ENCODE measurements at regions not wholly inside any gene's neighbourhood (a gene's known extent, or its start where the extent isn't known, plus 50 kb on each side); places are given as distances from the start of the nearest gene placed in this dataset.
"Not testable (repeated sequence)": the region's sequence is repeated elsewhere in the genome, so short reads cannot be mapped to it uniquely, and the experiment has no call there.

DNA sequence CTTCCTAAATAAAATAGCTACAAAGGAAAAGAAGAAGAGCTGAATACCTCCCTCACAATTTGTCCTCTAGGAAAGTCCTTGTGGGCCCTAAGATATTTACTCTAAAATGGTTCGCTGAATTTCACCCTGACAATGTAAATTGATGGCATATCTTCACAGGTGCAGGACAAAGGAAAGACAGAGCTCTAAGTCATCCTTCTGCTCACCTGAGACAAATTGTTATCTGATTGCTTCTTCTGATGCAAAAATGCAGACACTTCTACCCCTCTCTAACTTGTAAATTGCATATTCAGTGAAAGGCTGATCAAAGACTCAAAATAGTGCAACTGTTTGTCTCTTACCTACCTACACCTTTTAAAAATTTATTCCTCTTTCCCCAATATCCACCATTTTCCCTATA is 747.2 kb upstream of the PRR20A start:
- intact Hi-C loops (cut with micrococcal nuclease): no loop called here
- Mint-ChIP-seq H3K4me1 (ENCODE audit: low read depth) (no peaks in the 10 kb centered on the region), H3K27me3 (ENCODE audit: insufficient read depth) (no peaks in the 10 kb centered on the region), H3K9me3 (peaks cover 28% of the 10 kb centered on the region), H3K36me3 (ENCODE audit: low read depth) (no peaks in the 10 kb centered on the region), H3K27ac (no peak overlapping the region), H3K4me3 (no peak overlapping the region)
- no peak for DNase-seq (ENCODE audit: low spot score)

DNA sequence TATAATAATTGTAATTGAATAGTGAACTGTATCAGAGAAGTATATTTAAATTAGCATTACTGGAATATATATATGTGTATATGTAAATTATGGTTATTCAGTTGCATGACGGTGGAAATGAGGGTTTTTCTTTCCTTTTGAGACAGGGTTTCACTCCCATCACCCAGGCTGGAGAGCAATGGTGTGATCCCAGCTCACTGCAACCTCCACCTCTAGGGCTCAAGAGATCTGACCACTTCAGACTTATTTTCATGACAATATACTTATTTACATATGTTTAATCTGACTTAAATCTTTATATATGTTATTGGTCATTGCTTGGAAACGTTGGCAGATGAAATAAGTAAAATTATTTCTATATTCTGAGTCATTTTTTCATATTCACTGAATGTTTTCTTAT is 744.4 kb upstream of the PRR20A start:
- H3K27ac Mint-ChIP-seq: no peak overlapping the region
- no peak overlapping the region for H3K4me3 Mint-ChIP-seq
- H3K4me1 Mint-ChIP-seq (ENCODE audit: low read depth): no peaks in the 10 kb centered on the region
- DNase-seq (ENCODE audit: low spot score): no peak
- H3K27me3 Mint-ChIP-seq (ENCODE audit: insufficient read depth): no peaks in the 10 kb centered on the region
- H3K9me3 Mint-ChIP-seq: peaks cover 26% of the 10 kb centered on the region
- no peaks in the 10 kb centered on the region for H3K36me3 Mint-ChIP-seq (ENCODE audit: low read depth)
- intact Hi-C loops (cut with micrococcal nuclease): no loop called here

DNA sequence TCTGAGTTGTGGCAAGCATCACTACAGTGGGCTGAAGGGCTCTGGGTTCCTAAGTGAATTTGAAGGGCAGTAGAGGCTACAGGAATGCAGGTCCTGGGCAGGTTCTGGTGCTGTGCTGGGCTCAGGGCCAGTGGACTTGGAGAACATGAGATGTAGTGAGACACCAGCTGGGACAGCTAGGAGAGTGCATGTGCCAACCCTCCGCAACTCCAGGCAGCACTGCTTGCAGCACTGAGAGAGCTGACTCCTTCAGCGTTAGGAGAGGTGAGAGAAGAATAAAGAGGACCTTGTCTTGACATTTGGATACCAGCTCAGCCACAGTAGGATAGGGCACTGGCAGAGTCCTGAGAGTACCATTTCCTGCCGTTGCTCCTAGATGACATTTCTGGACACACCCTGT is 739.9 kb upstream of the PRR20A start:
- Mint-ChIP-seq H3K36me3 (ENCODE audit: low read depth) (no peaks in the 10 kb centered on the region), H3K9me3 (peaks cover 26% of the 10 kb centered on the region), H3K27me3 (ENCODE audit: insufficient read depth) (no peaks in the 10 kb centered on the region), H3K27ac (no peak overlapping the region), H3K4me3 (no peak overlapping the region), H3K4me1 (ENCODE audit: low read depth) (no peaks in the 10 kb centered on the region)
- intact Hi-C loops (cut with micrococcal nuclease): no loop called here
- DNase-seq (ENCODE audit: low spot score): no peak

DNA sequence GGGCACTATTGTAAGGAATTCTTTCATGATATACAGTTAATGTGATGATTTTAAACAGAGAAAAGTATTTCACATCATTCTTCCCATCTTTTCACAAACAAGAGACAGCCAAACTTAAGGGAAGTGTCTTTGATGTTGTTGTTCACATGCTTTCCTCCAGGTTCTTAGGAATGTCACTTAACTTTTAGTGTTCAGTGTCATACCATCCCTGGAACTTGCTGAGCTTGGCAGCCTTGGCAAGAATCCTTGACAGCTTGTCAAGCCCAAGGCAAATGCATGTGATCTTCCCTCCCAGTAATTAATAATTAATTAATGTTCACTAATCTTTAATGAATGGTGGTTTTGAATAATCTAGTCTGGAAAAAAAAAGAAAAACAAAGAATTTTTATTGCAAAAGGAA is 727.9 kb upstream of the PRR20A start:
- DNase-seq (ENCODE audit: low spot score): no peak
- Mint-ChIP-seq H3K4me1 (ENCODE audit: low read depth) (no peaks in the 10 kb centered on the region), H3K4me3 (no peak overlapping the region), H3K27ac (no peak overlapping the region), H3K36me3 (ENCODE audit: low read depth) (no peaks in the 10 kb centered on the region), H3K27me3 (ENCODE audit: insufficient read depth) (no peaks in the 10 kb centered on the region), H3K9me3 (peaks cover 18% of the 10 kb centered on the region)
- intact Hi-C loops (cut with micrococcal nuclease): no loop called here

DNA sequence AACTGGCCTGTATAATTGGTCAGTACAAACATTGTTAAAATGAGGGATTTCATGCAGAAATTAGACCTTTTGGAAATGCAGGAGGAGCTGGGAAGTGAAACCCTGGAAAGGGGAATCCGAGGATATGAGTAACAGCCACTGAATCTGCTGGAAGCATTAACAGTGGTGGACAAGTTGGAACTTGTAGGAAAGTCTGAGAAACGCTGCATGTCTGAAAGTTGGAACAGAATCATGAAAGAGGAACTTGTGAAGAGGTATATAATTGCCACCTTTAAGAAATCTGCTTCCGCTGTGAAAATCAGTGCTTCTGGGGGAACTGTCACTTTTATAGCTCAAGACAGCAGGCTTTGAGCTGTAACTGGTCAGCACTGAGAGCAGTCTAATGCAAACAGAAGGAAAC is 716.5 kb upstream of the PRR20A start:
- H3K27me3 Mint-ChIP-seq (ENCODE audit: insufficient read depth): no peaks in the 10 kb centered on the region
- H3K4me1 Mint-ChIP-seq (ENCODE audit: low read depth): no peaks in the 10 kb centered on the region
- intact Hi-C loops (cut with micrococcal nuclease): no loop called here
- no peak overlapping the region for H3K4me3 Mint-ChIP-seq
- H3K9me3 Mint-ChIP-seq: peaks cover 5% of the 10 kb centered on the region
- H3K36me3 Mint-ChIP-seq (ENCODE audit: low read depth): no peaks in the 10 kb centered on the region
- H3K27ac Mint-ChIP-seq: no peak overlapping the region
- DNase-seq (ENCODE audit: low spot score): no peak

DNA sequence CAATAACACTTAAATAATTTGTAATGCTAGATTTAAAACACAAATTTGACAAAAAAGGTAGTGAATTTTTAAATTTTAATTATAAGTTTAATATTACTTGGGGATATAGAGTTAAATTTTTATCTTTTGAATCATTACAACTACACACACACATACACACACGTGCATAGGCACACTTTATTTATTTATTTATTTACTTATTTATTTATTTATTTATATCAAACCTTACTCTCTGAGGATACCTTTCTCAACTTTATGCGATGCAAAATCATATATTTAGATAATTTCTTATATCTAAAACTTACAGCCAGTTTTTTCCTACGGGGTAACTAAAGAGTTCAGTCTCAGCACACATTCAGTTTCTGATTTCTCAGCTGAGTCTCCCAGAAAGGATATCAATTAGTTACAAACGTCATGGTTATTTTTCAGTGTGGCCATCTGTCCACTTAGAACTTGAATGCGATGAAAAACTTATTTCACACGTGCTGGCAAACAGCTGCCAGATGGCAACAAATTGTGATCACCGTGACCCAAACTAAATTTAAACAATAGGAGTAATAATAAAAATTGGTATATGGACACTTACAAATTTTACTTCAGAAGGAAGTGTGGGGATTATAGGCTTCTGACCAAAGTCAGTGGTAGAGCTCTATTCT is 683.1 kb upstream of the PRR20A start:
- Mint-ChIP-seq H3K27me3 (ENCODE audit: insufficient read depth) (no peaks in the 10 kb centered on the region), H3K36me3 (ENCODE audit: low read depth) (no peaks in the 10 kb centered on the region), H3K27ac (no peak overlapping the region), H3K4me3 (no peak overlapping the region), H3K4me1 (ENCODE audit: low read depth) (no peaks in the 10 kb centered on the region), H3K9me3 (peaks cover 14% of the 10 kb centered on the region)
- no peak for DNase-seq (ENCODE audit: low spot score)
- intact Hi-C loops (cut with micrococcal nuclease): no loop called here

DNA sequence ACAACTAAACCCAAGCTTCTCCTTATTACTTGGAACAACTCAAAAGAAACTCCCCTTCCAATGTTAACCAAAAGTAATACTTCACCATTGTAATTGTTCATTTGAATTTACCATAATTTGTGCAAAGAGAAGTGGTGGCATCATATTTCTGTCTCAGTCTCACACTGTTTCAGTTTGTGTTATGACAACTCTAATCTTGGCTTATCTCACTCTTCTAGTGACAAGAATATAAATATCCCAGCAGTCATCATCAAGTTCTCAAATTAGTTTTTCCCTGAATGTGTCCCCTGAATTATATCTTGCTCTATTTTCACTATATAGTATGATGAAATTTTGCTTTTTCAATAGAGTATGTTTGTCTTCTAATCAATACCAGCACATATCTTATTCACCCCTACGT is 681.4 kb upstream of the PRR20A start:
- no peaks in the 10 kb centered on the region for H3K4me1 Mint-ChIP-seq (ENCODE audit: low read depth)
- no peaks in the 10 kb centered on the region for H3K27me3 Mint-ChIP-seq (ENCODE audit: insufficient read depth)
- H3K36me3 Mint-ChIP-seq (ENCODE audit: low read depth): no peaks in the 10 kb centered on the region
- H3K27ac Mint-ChIP-seq: no peak overlapping the region
- H3K4me3 Mint-ChIP-seq: no peak overlapping the region
- no peak for DNase-seq (ENCODE audit: low spot score)
- H3K9me3 Mint-ChIP-seq: peaks cover 15% of the 10 kb centered on the region
- intact Hi-C loops (cut with micrococcal nuclease): no loop called here

DNA sequence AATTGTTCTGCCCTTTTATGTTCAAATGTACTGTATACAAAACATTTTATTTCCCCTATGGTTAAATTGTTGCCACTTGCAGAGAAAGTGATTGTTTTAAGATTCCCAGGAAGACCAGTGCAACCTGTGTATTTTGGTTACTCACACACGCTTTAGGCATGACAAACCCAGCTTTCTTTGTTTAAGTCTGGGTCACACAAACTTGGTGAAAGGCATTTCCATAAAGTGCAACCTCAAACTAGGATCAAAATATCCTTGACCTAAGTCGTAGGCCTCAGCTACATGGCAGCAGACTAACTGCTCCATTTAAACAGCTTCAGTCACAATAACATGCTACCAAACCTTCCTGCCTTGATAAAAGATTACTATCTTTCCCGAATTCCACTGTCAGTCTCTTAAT is 639.0 kb upstream of the PRR20A start:
- intact Hi-C loops (cut with micrococcal nuclease): no loop called here
- Mint-ChIP-seq H3K4me3 (no peak overlapping the region), H3K9me3 (peaks cover 17% of the 10 kb centered on the region), H3K36me3 (ENCODE audit: low read depth) (no peaks in the 10 kb centered on the region), H3K4me1 (ENCODE audit: low read depth) (no peaks in the 10 kb centered on the region), H3K27me3 (ENCODE audit: insufficient read depth) (no peaks in the 10 kb centered on the region), H3K27ac (no peak overlapping the region)
- DNase-seq (ENCODE audit: low spot score): no peak

DNA sequence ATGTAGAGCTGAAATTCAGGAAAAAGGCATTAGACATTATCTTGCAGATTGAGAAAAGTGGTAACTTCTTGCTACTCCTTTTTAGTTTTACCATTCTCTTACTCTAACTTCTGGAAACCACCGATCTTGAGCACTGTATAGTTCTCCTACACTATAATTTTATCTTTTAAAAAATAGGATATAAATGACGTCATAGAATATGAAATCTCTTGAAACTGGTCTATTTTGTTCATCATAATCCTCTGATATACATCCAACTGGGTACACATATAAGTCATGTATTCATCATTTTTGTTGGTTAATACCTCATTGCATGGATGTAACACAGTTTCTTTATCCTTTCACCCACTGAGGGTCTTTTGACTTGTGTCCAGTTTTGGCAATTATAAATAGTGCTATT is 629.9 kb upstream of the PRR20A start:
- no peak for DNase-seq (ENCODE audit: low spot score)
- Mint-ChIP-seq H3K4me3 (no peak overlapping the region), H3K4me1 (ENCODE audit: low read depth) (no peaks in the 10 kb centered on the region), H3K9me3 (peaks cover 12% of the 10 kb centered on the region), H3K27ac (no peak overlapping the region), H3K36me3 (ENCODE audit: low read depth) (no peaks in the 10 kb centered on the region), H3K27me3 (ENCODE audit: insufficient read depth) (no peaks in the 10 kb centered on the region)
- intact Hi-C loops (cut with micrococcal nuclease): no loop called here

DNA sequence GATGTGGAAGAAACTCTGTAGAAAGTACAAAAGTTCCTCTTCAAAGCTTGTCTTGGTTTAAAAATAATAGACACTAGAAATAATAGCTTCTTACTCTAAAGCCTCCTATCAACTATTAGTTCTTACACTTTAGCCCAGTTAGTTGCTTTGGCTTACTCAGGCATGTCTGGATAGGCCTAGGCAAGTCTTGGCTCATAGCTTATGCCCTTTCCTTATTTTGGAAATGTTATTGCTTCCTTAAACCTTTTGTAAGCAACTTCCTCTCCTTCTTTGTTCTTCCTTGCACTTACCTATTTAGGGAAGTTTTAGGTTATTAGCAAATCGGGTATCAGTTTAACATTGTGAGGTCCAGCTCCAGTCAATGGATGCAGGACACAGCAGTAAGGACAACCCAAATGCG is 628.4 kb upstream of the PRR20A start:
- H3K27me3 Mint-ChIP-seq (ENCODE audit: insufficient read depth); H3K4me1 Mint-ChIP-seq (ENCODE audit: low read depth); DNase-seq (ENCODE audit: low spot score); H3K36me3 Mint-ChIP-seq (ENCODE audit: low read depth); intact Hi-C loops (cut with micrococcal nuclease); H3K27ac Mint-ChIP-seq; H3K4me3 Mint-ChIP-seq: not testable (repeated sequence)
- peaks cover 12% of the 10 kb centered on the region for H3K9me3 Mint-ChIP-seq

DNA sequence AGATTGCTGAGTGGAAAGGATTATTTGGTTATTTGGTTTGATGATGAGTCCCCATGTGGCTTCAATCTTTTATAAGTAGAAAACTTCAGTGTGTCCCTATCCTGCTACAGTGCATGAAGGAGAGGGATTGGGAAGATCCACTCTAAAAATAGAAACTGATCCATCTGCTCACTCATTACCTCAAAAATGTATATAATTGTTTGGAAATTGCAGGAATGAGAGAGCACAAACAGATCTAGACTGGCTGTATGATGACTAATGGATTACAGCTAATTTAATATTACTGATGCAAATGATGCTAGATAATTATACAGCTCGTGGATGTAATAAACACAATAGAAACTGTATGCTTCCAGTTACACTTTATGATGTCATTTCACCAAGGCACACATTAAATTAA is 625.3 kb upstream of the PRR20A start:
- H3K4me1 Mint-ChIP-seq (ENCODE audit: low read depth): no peaks in the 10 kb centered on the region
- intact Hi-C loops (cut with micrococcal nuclease): no loop called here
- DNase-seq (ENCODE audit: low spot score): no peak

DNA sequence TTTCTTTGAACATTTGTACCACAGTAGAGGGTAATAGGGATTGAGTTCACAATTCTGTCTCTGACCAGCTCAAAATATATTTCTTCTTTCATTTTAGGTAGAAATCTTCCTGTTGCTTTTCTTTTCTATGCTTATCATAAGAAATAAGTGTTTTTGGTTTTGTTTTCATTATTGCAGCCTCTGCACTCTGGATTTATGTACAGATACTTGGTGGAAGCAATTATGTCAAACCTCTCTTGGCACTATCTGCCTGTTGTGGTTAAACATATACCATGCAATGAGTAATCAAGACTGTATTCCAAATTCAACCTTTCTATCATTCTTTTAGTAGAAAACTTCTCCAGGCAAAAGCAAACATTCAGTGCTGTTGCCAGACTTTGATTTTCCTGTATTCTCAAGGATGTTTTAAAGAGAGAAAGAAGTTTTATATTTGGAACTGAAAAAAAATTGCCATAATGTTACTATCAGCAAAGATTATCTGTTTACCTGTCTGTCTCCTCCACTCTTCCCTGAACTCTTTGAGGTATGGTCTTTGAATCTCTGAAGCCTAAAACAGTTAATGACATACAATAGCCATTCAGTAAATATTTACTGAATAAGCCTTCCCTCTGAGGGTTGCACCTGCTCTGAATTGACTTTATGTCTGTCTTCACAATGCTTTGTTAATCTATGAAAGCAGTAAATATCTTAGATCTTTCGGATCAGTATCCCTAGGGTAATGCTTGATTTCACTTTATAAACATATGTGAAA is 612.5 kb upstream of the PRR20A start:
- Mint-ChIP-seq H3K27ac (no peak overlapping the region), H3K4me3 (no peak overlapping the region), H3K9me3 (peaks cover 16% of the 10 kb centered on the region), H3K4me1 (ENCODE audit: low read depth) (no peaks in the 10 kb centered on the region), H3K36me3 (ENCODE audit: low read depth) (no peaks in the 10 kb centered on the region), H3K27me3 (ENCODE audit: insufficient read depth) (no peaks in the 10 kb centered on the region)
- intact Hi-C loops (cut with micrococcal nuclease): no loop called here
- DNase-seq (ENCODE audit: low spot score): no peak

More for the DNA sequence above, 625.3 kb upstream of the PRR20A start:
- no peaks in the 10 kb centered on the region for H3K36me3 Mint-ChIP-seq (ENCODE audit: low read depth)
- H3K4me3 Mint-ChIP-seq: no peak overlapping the region
- peaks cover 10% of the 10 kb centered on the region for H3K9me3 Mint-ChIP-seq
- H3K27ac Mint-ChIP-seq: no peak overlapping the region
- H3K27me3 Mint-ChIP-seq (ENCODE audit: insufficient read depth): no peaks in the 10 kb centered on the region

DNA sequence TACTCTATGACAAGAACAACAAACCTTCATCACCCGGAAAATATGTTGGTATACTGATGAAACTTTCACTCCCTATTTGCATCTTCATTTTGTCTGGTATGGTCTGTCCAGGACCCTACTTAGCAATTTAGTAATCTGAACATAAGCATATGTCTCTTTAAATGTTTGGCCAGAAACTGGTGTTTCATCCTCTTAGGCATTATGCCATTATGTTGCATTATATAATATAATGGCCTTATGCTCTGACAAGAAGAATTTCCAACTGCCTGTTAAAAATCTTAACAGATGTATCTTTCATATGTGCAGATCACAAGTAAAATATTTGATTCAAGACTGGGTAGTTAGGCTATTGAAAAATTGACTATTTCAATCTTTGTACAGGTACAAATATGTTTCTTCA is 610.6 kb upstream of the PRR20A start:
- Mint-ChIP-seq H3K27ac (no peak overlapping the region), H3K9me3 (peaks cover 9% of the 10 kb centered on the region), H3K4me1 (ENCODE audit: low read depth) (no peaks in the 10 kb centered on the region), H3K4me3 (no peak overlapping the region), H3K36me3 (ENCODE audit: low read depth) (no peaks in the 10 kb centered on the region), H3K27me3 (ENCODE audit: insufficient read depth) (no peaks in the 10 kb centered on the region)
- intact Hi-C loops (cut with micrococcal nuclease): no loop called here
- no peak for DNase-seq (ENCODE audit: low spot score)

DNA sequence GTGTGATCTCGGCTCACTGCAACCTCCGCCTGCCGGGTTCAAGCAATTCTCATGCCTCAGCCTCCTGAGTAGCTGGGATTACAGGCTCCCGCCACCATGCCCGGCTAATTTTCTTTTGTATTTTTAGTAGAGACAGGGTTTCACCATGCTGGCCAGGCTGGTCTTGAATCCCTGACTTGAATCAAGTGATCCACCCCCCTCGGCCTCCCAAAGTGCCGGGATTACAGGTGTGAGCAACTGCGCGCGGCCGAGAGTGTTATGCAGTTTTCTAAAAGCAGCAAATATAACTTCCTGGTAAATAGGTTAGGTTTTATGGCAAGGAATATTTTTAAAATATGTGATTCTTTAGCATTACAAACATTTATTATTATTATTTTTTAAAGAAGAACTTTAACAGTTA is 592.8 kb upstream of the PRR20A start:
- H3K4me3 Mint-ChIP-seq; H3K36me3 Mint-ChIP-seq (ENCODE audit: low read depth); H3K9me3 Mint-ChIP-seq; DNase-seq (ENCODE audit: low spot score); H3K27me3 Mint-ChIP-seq (ENCODE audit: insufficient read depth); intact Hi-C loops (cut with micrococcal nuclease); H3K4me1 Mint-ChIP-seq (ENCODE audit: low read depth); H3K27ac Mint-ChIP-seq: not testable (repeated sequence)
